ENCODE measurements at regions not wholly inside any gene's neighbourhood (a gene's known extent, or its start where the extent isn't known, plus 50 kb on each side); places are given as distances from the start of the nearest gene placed in this dataset.

GRCh38 chr10:21209495-21209894, 312.4 kb upstream of the NEBL start (continued):
- TF ChIP-seq, protein P1, sequence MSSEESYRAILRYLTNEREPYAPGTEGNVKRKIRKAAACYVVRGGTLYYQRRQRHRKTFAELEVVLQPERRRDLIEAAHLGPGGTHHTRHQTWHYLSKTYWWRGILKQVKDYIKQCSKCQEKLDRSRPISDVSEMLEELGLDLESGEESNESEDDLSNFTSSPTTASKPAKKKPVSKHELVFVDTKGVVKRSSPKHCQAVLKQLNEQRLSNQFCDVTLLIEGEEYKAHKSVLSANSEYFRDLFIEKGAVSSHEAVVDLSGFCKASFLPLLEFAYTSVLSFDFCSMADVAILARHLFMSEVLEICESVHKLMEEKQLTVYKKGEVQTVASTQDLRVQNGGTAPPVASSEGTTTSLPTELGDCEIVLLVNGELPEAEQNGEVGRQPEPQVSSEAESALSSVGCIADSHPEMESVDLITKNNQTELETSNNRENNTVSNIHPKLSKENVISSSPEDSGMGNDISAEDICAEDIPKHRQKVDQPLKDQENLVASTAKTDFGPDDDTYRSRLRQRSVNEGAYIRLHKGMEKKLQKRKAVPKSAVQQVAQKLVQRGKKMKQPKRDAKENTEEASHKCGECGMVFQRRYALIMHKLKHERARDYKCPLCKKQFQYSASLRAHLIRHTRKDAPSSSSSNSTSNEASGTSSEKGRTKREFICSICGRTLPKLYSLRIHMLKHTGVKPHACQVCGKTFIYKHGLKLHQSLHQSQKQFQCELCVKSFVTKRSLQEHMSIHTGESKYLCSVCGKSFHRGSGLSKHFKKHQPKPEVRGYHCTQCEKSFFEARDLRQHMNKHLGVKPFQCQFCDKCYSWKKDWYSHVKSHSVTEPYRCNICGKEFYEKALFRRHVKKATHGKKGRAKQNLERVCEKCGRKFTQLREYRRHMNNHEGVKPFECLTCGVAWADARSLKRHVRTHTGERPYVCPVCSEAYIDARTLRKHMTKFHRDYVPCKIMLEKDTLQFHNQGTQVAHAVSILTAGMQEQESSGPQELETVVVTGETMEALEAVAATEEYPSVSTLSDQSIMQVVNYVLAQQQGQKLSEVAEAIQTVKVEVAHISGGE (CRISPR knock-in tag; IDR thresholded peaks at IDR 0.05) = no peak
- TF ChIP-seq EED (IDR thresholded peaks at IDR 0.05; ENCODE audit: low read depth) (no peak), IRF4 (IDR thresholded peaks at IDR 0.05; ENCODE audit: low read depth, low read length) (no peak), BHLHE40 (IDR thresholded peaks at IDR 0.05; ENCODE audit: borderline replicate concordance in 1 of 2, low read depth in 2 of 2, low read length in 1 of 2) (no peak), SMAD5 (IDR thresholded peaks at IDR 0.05; ENCODE audit: low read depth) (no peak), TAF1 (IDR thresholded peaks at IDR 0.05; ENCODE audit: borderline replicate concordance, low read depth, low read length) (no peak)

GRCh38 chr10:21208666-21209316, 311.7 kb upstream of the NEBL start:
- H4K20me1 ChIP-seq (ENCODE audit: control insufficient read depth, insufficient read depth) = no peaks in the 10 kb centered on the region
- H3K27ac ChIP-seq (ENCODE audit: control insufficient read depth, insufficient read depth) = no peak overlapping the region
- SMC1A ChIA-PET (ENCODE audit: uncharacterized antibody, unreplicated experiment) = no interaction called here
- no peaks in the 10 kb centered on the region for H3K79me2 ChIP-seq (ENCODE audit: control insufficient read depth, insufficient read depth, low read length)
- POLR2A ChIA-PET = no interaction called here
- H3K9ac ChIP-seq (ENCODE audit: control insufficient read depth, insufficient read depth, low read length) = no peak overlapping the region
- H3K27me3 ChIP-seq (replicated peaks in 1 of 2; ENCODE audit: control insufficient read depth in 2 of 2, insufficient read depth in 2 of 2, low read length in 1 of 2) = no peaks in the 10 kb centered on the region
- no peak overlapping the region for H3K4me3 ChIP-seq
- CTCF ChIA-PET = no interaction called here
- BruUV-seq (replicated peaks) = no TSS peak
- no peak for ATAC-seq
- no peaks in the 10 kb centered on the region for H3K4me1 ChIP-seq (ENCODE audit: control insufficient read depth, insufficient read depth, low read length)
- intact Hi-C loops (cut with micrococcal nuclease; ENCODE audit: unreplicated experiment) = no loop called here
- in situ Hi-C loops (cut with MboI) = no loop called here
- no peak for DNase-seq (ENCODE audit: low read depth, low spot score)
- RAD21 ChIA-PET (ENCODE audit: unreplicated experiment) = no interaction called here
- 14% methylated on average over 7 of the region's 7 CpGs for WGBS (ENCODE audit: insufficient coverage, insufficient replicate concordance, low lambda C conversion rate, missing lambda C conversion rate)
- no peak overlapping the region for H3K4me2 ChIP-seq (ENCODE audit: control insufficient read depth, insufficient read depth)
- TF ChIP-seq BACH1 (IDR thresholded peaks at IDR 0.05; ENCODE audit: borderline replicate concordance) (no peak), DPF2 (IDR thresholded peaks at IDR 0.05) (no peak)
- no peaks in the 10 kb centered on the region for H3K9me3 ChIP-seq (replicated peaks; ENCODE audit: control insufficient read depth, insufficient read depth, low read length)
- no peak for FAIRE-seq
- H2AFZ ChIP-seq (ENCODE audit: control insufficient read depth, low read depth, low read length) = no peak overlapping the region
- no peaks in the 10 kb centered on the region for H3K36me3 ChIP-seq (ENCODE audit: control insufficient read depth in 2 of 2, insufficient read depth in 2 of 2, low read length in 1 of 2)
